GM12878 (cell line): ENCODE measurements at regions not wholly inside any gene's neighbourhood (a gene's known extent, or its start where the extent isn't known, plus 50 kb on each side); places are given as distances from the start of the nearest gene placed in this dataset.

Experiments used
- ATAC-seq: fragments of 200-7000 bp; cut with Tn5 transposase; 3 replicates; pipeline ENCODE4 v1.9.1; 2020; ENCODE audit warnings: mild to moderate bottlenecking, moderate library complexity
- BruUV-seq: library from RNA; stranded (reverse); fragments of 400-500 nt; replicated peaks from 2 replicates; lab custom pipeline; 2021; lab: Mats Ljungman, UMichigan
- CTCF ChIA-PET: fragments of 300-600 bp; sonication (Branson Sonifier 250); formaldehyde crosslinking; extraction: SDS; loops from one replicate; lab custom pipeline; 2021; ENCODE audit warnings: inconsistent platforms; lab: Yijun Ruan, JAX
- POLR2A ChIA-PET: fragments of 350-600 bp; formaldehyde crosslinking; extraction: SDS; loops from one replicate; lab custom pipeline; 2021; ENCODE audit warnings: inconsistent platforms; lab: Charles Lee
- RAD21 ChIA-PET: fragments of 300-600 bp; sonication (Branson Sonifier 250); formaldehyde crosslinking; loops from one replicate; lab custom pipeline; 2023; ENCODE audit warnings: antibody characterized with exemption; ENCODE audit not compliant: unreplicated experiment; lab: Charles Lee
- SMC1A ChIA-PET: fragments of 300-600 bp; sonication (Branson Sonifier 250); formaldehyde crosslinking; loops from one replicate; lab custom pipeline; 2023; ENCODE audit not compliant: unreplicated experiment, uncharacterized antibody; lab: Charles Lee
- DNase-seq: peaks from one replicate; pipeline ENCODE4 v3.0.0-alpha.2; 2011; ENCODE audit warnings: low read depth, low spot score
- FAIRE-seq: peaks from 3 replicates; lab custom pipeline; 2011; peaks lifted over from hg19 to GRCh38; lab: Jason Lieb, UNC
- H2AFZ ChIP-seq: 2 replicates; pipeline ENCODE4 v1.6.0; 2011; ENCODE audit warnings: low read depth, low read length, control low read depth; ENCODE audit not compliant: control insufficient read depth
- H3K27ac ChIP-seq: 2 replicates; pipeline ENCODE4 v1.5.1; 2011; ENCODE audit warnings: control low read depth; ENCODE audit not compliant: control insufficient read depth, insufficient read depth
- H3K27me3 ChIP-seq, 2 experiments: replicated peaks in 1 of 2; 2 replicates each; pipeline versions ENCODE4 v1.6.0 to v1.6.1; 2011; ENCODE audit warnings: low read length in 1 of 2; ENCODE audit not compliant: control insufficient read depth in 2 of 2, insufficient read depth in 2 of 2
- H3K36me3 ChIP-seq, 2 experiments: 2 replicates each; pipeline ENCODE4 v1.5.1; 2011; ENCODE audit warnings: low read length in 1 of 2; ENCODE audit not compliant: control insufficient read depth in 2 of 2, insufficient read depth in 2 of 2
- H3K4me1 ChIP-seq: 2 replicates; pipeline ENCODE4 v1.6.1; 2011; ENCODE audit warnings: mild to moderate bottlenecking, low read length, moderate library complexity, mixed read lengths; ENCODE audit not compliant: control insufficient read depth, insufficient read depth
- H3K4me2 ChIP-seq: 2 replicates; pipeline ENCODE4 v1.6.0; 2011; ENCODE audit warnings: control low read depth; ENCODE audit not compliant: control insufficient read depth, insufficient read depth
- H3K4me3 ChIP-seq: fragments of 200-600 bp; sonication (generic); 2 replicates; pipeline ENCODE4 v1.5.1; 2016
- H3K79me2 ChIP-seq: 2 replicates; pipeline ENCODE4 v1.6.0; 2011; ENCODE audit warnings: low read length; ENCODE audit not compliant: control insufficient read depth, insufficient read depth
- H3K9ac ChIP-seq: 2 replicates; pipeline ENCODE4 v1.8.0; 2011; ENCODE audit warnings: low read length, control low read depth, mixed read lengths; ENCODE audit not compliant: control insufficient read depth, insufficient read depth
- H3K9me3 ChIP-seq: replicated peaks from 3 replicates; pipeline ENCODE4 v1.5.1; 2011; ENCODE audit warnings: mild to moderate bottlenecking, low read length; ENCODE audit not compliant: control insufficient read depth, insufficient read depth
- H4K20me1 ChIP-seq: 2 replicates; pipeline ENCODE4 v1.6.0; 2011; ENCODE audit not compliant: control insufficient read depth, insufficient read depth
- BRCA1 ChIP-seq: IDR thresholded peaks from 2 replicates; pipeline ENCODE4 v1.6.1; 2011; ENCODE audit warnings: low read depth, low read length, improper control_type of control experiment
- CREM ChIP-seq: IDR thresholded peaks from 2 replicates; pipeline ENCODE4 v1.6.1; 2014; ENCODE audit warnings: antibody characterized with exemption, low read depth
- DPF2 ChIP-seq: fragments of 450-650 bp; IDR thresholded peaks from 2 replicates; pipeline ENCODE4 v1.6.1; 2017; ENCODE audit warnings: mild to moderate bottlenecking
- GABPA ChIP-seq: IDR thresholded peaks from 2 replicates; pipeline ENCODE4 v1.6.1; 2014; ENCODE audit warnings: antibody characterized with exemption, low read depth, mild to moderate bottlenecking, inconsistent platforms
- LARP7 ChIP-seq: fragments of 450-650 bp; IDR thresholded peaks from 2 replicates; pipeline ENCODE4 v1.6.1; 2017; ENCODE audit warnings: mild to moderate bottlenecking
- MEF2B ChIP-seq: fragments of 450-650 bp; IDR thresholded peaks from 2 replicates; pipeline ENCODE4 v1.6.1; 2018; ENCODE audit warnings: mild to moderate bottlenecking, moderate library complexity; ENCODE audit not compliant: partially characterized antibody, poor library complexity, severe bottlenecking
- NFYB ChIP-seq: IDR thresholded peaks from 2 replicates; pipeline ENCODE4 v1.6.1; 2011; ENCODE audit warnings: low read depth, mild to moderate bottlenecking, low read length, improper control_type of control experiment, moderate library complexity; ENCODE audit not compliant: insufficient read depth
- SMC3 ChIP-seq: IDR thresholded peaks from 2 replicates; pipeline ENCODE4 v1.6.1; 2011; ENCODE audit warnings: low read length, improper control_type of control experiment, borderline replicate concordance
- SPI1 ChIP-seq: IDR thresholded peaks from 2 replicates; pipeline ENCODE4 v1.6.1; 2011; ENCODE audit warnings: low read depth, mild to moderate bottlenecking, low read length, moderate library complexity, borderline replicate concordance; ENCODE audit not compliant: insufficient read depth
- WRNIP1 ChIP-seq: IDR thresholded peaks from 2 replicates; pipeline ENCODE4 v1.6.1; 2011; ENCODE audit warnings: low read depth, low read length, improper control_type of control experiment, borderline replicate concordance
- WGBS: methylation state at CpG from one replicate; pipeline ENCODE4 v1.1.6; 2016; ENCODE audit warnings: low lambda C conversion rate; ENCODE audit not compliant: insufficient replicate concordance, insufficient coverage; ENCODE audit errors: missing lambda C conversion rate; 5-methylcytosine and 5-hydroxymethylcytosine counted together
- in situ Hi-C: fragments of 300-500 bp; cut with MboI; formaldehyde crosslinking; loops from 9 replicates; pipeline ENCODE4 v1.14.3; 2018; ENCODE audit warnings: mixed read lengths
- intact Hi-C: fragments of 100-400 bp; cut with micrococcal nuclease; formaldehyde crosslinking; loops from one replicate; pipeline ENCODE4 v1.14.2; 2022; ENCODE audit not compliant: unreplicated experiment

GRCh38 chr16:48000622-48001021 is 155.2 kb downstream of the ABCC12 start:
- Histone ChIP-seq H3K9me3 (no peaks in the 10 kb centered on the region), H3K4me3 (no peak overlapping the region), H3K4me2 (no peak overlapping the region), H3K36me3 (no peaks in the 10 kb centered on the region), H3K27me3 (no peaks in the 10 kb centered on the region; a peak in 1 of 4 replicates), H3K9ac (no peak overlapping the region), H3K79me2 (no peaks in the 10 kb centered on the region), H3K27ac (no peak overlapping the region), H4K20me1 (no peaks in the 10 kb centered on the region), H2AFZ (no peak overlapping the region), H3K4me1 (no peaks in the 10 kb centered on the region)
- TF ChIP-seq NFYB (peak; percentile 64; the same call in 1 of the 2 replicates), SPI1 (no peak)
- POLR2A ChIA-PET: no interaction called here
- 30% methylated on average over 3 of the region's 3 CpGs for WGBS
- ATAC-seq: no peak
- BruUV-seq: no TSS peak
- SMC1A ChIA-PET: no interaction called here
- DNase-seq: no peak
- RAD21 ChIA-PET: no interaction called here
- CTCF ChIA-PET: interaction anchor here (0.9 kb wide), 1 partner anchor 55 kb away, joined by 3 read pairs; no protein-coding TSS in a partner anchor
- intact Hi-C loops (no loop called here), in situ Hi-C loops (no loop called here)
- no peak for FAIRE-seq

GRCh38 chr16:47999595-47999994 is 156.2 kb downstream of the ABCC12 start:
- H3K27me3 ChIP-seq: no peaks in the 10 kb centered on the region; a peak in 1 of 4 replicates
- H3K36me3 ChIP-seq: no peaks in the 10 kb centered on the region
- WGBS: 33% methylated on average over 4 of the region's 4 CpGs
- ATAC-seq: no peak
- BruUV-seq: no TSS peak
- in situ Hi-C loops: no loop called here
- POLR2A ChIA-PET: no interaction called here
- no peak for FAIRE-seq
- intact Hi-C loops: no loop called here
- RAD21 ChIA-PET: no interaction called here
- no peak overlapping the region for H3K9ac ChIP-seq
- TF ChIP-seq GABPA: no peak
- TF ChIP-seq CREM: no peak
- TF ChIP-seq LARP7: no peak
- TF ChIP-seq MEF2B: no peak
- no peak for TF ChIP-seq DPF2
- TF ChIP-seq SMC3: no peak
- TF ChIP-seq BRCA1: no peak
- TF ChIP-seq WRNIP1: no peak
- no peak overlapping the region for H3K27ac ChIP-seq
- H4K20me1 ChIP-seq: no peaks in the 10 kb centered on the region
- no peak overlapping the region for H3K4me2 ChIP-seq
- SMC1A ChIA-PET: interaction anchor here (0.9 kb wide), 1 partner anchor 10 kb away, joined by 3 read pairs; no protein-coding TSS in a partner anchor
- H3K4me1 ChIP-seq: no peaks in the 10 kb centered on the region
- no peaks in the 10 kb centered on the region for H3K9me3 ChIP-seq
- no peaks in the 10 kb centered on the region for H3K79me2 ChIP-seq
- no peak overlapping the region for H2AFZ ChIP-seq
- CTCF ChIA-PET: no interaction called here
- DNase-seq: no peak
- H3K4me3 ChIP-seq: no peak overlapping the region
